ENCODE measurements at regions not wholly inside any gene's neighbourhood (a gene's known extent, or its start where the extent isn't known, plus 50 kb on each side); places are given as distances from the start of the nearest gene placed in this dataset.
A peak's percentile ranks its signal among the peaks of the same experiment; 100 is the strongest.

GRCh38 chr1:87684194-87684593 is 355.5 kb downstream of the LMO4 start:
- Histone ChIP-seq H3K27me3 (ENCODE audit: insufficient read depth, low read length) (no peaks in the 10 kb centered on the region), H3K4me3 (ENCODE audit: low read depth, low read length, poor library complexity, severe bottlenecking) (no peak overlapping the region), H2AFZ (ENCODE audit: low read length) (peak overlapping the region; percentile 64; the same call in 1 of the 2 replicates), H3K9ac (ENCODE audit: low read length) (no peak overlapping the region), H3K27ac (ENCODE audit: low read depth, low read length, poor library complexity, severe bottlenecking) (no peak overlapping the region), H3K79me2 (ENCODE audit: insufficient read depth, low read length) (no peaks in the 10 kb centered on the region), H3K4me2 (ENCODE audit: low read length) (peak overlapping the region; percentile 40), H4K20me1 (ENCODE audit: insufficient read depth, low read length) (no peaks in the 10 kb centered on the region), H3K4me1 (ENCODE audit: insufficient read depth, low read length, severe bottlenecking) (peaks cover 27% of the 10 kb centered on the region), H3K9me2 (ENCODE audit: low read depth, low read length) (no peaks in the 10 kb centered on the region), H3K9me3 (ENCODE audit: low read length) (no peaks in the 10 kb centered on the region), H3F3A (ENCODE audit: insufficient read depth, low read length) (no peaks in the 10 kb centered on the region), H3K36me3 (ENCODE audit: insufficient read depth, low read length) (no peaks in the 10 kb centered on the region)
- TF ChIP-seq EZH2 (IDR thresholded peaks at IDR 0.05; ENCODE audit: borderline replicate concordance, low read length) = no peak
- TF ChIP-seq CTCF (IDR thresholded peaks at IDR 0.05; ENCODE audit: low read length) = no peak

GRCh38 chr1:87684713-87685205 is 356.1 kb downstream of the LMO4 start:
- Histone ChIP-seq H3K4me1 (ENCODE audit: insufficient read depth, low read length, severe bottlenecking) (peaks cover 27% of the 10 kb centered on the region), H3K27me3 (ENCODE audit: insufficient read depth, low read length) (no peaks in the 10 kb centered on the region), H3K9me3 (ENCODE audit: low read length) (no peaks in the 10 kb centered on the region), H3K36me3 (ENCODE audit: insufficient read depth, low read length) (no peaks in the 10 kb centered on the region), H2AFZ (ENCODE audit: low read length) (peak overlapping the region; percentile 54; the same call in 1 of the 2 replicates), H4K20me1 (ENCODE audit: insufficient read depth, low read length) (no peaks in the 10 kb centered on the region), H3K4me2 (ENCODE audit: low read length) (no peak overlapping the region), H3K4me3 (ENCODE audit: low read depth, low read length, poor library complexity, severe bottlenecking) (no peak overlapping the region), H3F3A (ENCODE audit: insufficient read depth, low read length) (no peaks in the 10 kb centered on the region), H3K9me2 (ENCODE audit: low read depth, low read length) (no peaks in the 10 kb centered on the region), H3K27ac (ENCODE audit: low read depth, low read length, poor library complexity, severe bottlenecking) (no peak overlapping the region), H3K9ac (ENCODE audit: low read length) (no peak overlapping the region), H3K79me2 (ENCODE audit: insufficient read depth, low read length) (no peaks in the 10 kb centered on the region)
- no peak for TF ChIP-seq EZH2 (IDR thresholded peaks at IDR 0.05; ENCODE audit: borderline replicate concordance, low read length)
- TF ChIP-seq CTCF (IDR thresholded peaks at IDR 0.05; ENCODE audit: low read length) = no peak

GRCh38 chr1:87685311-87686135 is 356.8 kb downstream of the LMO4 start:
- H3K4me2 ChIP-seq (ENCODE audit: low read length) = no peak overlapping the region
- H3K4me1 ChIP-seq (ENCODE audit: insufficient read depth, low read length, severe bottlenecking) = peaks cover 27% of the 10 kb centered on the region
- H3K27ac ChIP-seq (ENCODE audit: low read depth, low read length, poor library complexity, severe bottlenecking) = no peak overlapping the region
- H4K20me1 ChIP-seq (ENCODE audit: insufficient read depth, low read length) = no peaks in the 10 kb centered on the region
- H3K79me2 ChIP-seq (ENCODE audit: insufficient read depth, low read length) = no peaks in the 10 kb centered on the region
- H3K27me3 ChIP-seq (ENCODE audit: insufficient read depth, low read length) = no peaks in the 10 kb centered on the region
- no peaks in the 10 kb centered on the region for H3F3A ChIP-seq (ENCODE audit: insufficient read depth, low read length)
- H3K9me2 ChIP-seq (ENCODE audit: low read depth, low read length) = no peaks in the 10 kb centered on the region
- TF ChIP-seq EZH2 (IDR thresholded peaks at IDR 0.05; ENCODE audit: borderline replicate concordance, low read length) = no peak
- no peak for TF ChIP-seq CTCF (IDR thresholded peaks at IDR 0.05; ENCODE audit: low read length)
- no peak overlapping the region for H3K4me3 ChIP-seq (ENCODE audit: low read depth, low read length, poor library complexity, severe bottlenecking)
- no peaks in the 10 kb centered on the region for H3K9me3 ChIP-seq (ENCODE audit: low read length)
- no peaks in the 10 kb centered on the region for H3K36me3 ChIP-seq (ENCODE audit: insufficient read depth, low read length)
- no peak overlapping the region for H3K9ac ChIP-seq (ENCODE audit: low read length)
- no peak overlapping the region for H2AFZ ChIP-seq (ENCODE audit: low read length)

Data from OCI-LY1 (cell line).